ENCODE measurements at regions not wholly inside any gene's neighbourhood (a gene's known extent, or its start where the extent isn't known, plus 50 kb on each side); places are given as distances from the start of the nearest gene placed in this dataset.
"Not testable (repeated sequence)": the region's sequence is repeated elsewhere in the genome, so short reads cannot be mapped to it uniquely, and the experiment has no call there.

DNA sequence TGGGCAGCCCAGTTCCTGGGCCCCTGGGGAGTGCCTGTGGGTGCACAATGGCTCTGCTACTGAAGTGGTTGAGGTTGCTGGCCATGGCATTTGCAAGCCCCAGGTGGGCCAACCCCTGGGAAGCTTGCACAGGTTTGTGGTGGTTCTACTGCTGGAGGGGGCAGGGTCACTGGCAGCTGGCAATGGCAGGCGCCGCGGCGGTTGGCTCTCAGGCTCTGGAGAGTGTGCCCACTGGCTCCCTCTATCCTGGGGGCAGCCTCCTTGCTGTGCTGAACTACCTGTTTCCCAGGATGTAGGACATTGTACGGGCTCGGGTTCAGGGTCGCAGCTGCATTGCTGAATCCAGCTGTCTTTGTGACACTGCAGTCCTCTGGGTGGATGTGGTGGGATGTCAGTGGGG is 180.2 kb upstream of the HES1 start:
- peaks cover 22% of the 10 kb centered on the region for H3K9me3 ChIP-seq
- H3K27ac ChIP-seq = no peak overlapping the region
- no peaks in the 10 kb centered on the region for H3K27me3 ChIP-seq
- no peak overlapping the region for H3K4me3 ChIP-seq
- no peaks in the 10 kb centered on the region for H4K20me1 ChIP-seq
- TF ChIP-seq Cebpa-rat (IDR thresholded peaks at IDR 0.05) = no peak
- H3K36me3 ChIP-seq = no peaks in the 10 kb centered on the region
- H3K4me1 ChIP-seq = no peaks in the 10 kb centered on the region
- no peak overlapping the region for H3K4me2 ChIP-seq
- H3K9ac ChIP-seq = no peak overlapping the region

DNA sequence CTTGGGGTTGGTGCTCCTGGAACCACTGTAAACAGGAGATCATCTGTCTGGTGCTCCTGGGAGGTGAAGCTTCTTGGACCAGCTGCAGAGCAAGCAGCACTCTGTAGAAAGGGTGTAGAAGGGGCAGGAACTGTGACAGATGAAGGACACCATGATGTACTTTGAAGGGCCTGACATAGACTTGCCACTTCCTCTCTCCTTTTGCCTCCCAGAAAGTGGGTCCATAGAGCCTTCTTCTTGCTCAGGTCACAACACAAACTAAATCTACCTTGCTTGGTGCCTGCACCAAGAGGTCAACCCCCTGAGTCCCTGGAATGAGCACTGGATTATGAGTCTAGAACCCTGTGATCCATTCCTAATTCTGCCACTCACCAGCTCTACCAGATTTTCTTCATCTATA is 176.1 kb upstream of the HES1 start:
- no peak overlapping the region for H3K27ac ChIP-seq
- H3K9me3 ChIP-seq = peaks cover 18% of the 10 kb centered on the region
- no peak overlapping the region for H3K4me2 ChIP-seq
- H3K9ac ChIP-seq = no peak overlapping the region
- no peak for TF ChIP-seq Cebpa-rat (IDR thresholded peaks at IDR 0.05)
- H4K20me1 ChIP-seq = no peaks in the 10 kb centered on the region
- H3K27me3 ChIP-seq = no peaks in the 10 kb centered on the region
- no peak overlapping the region for H3K4me3 ChIP-seq
- H3K4me1 ChIP-seq = no peaks in the 10 kb centered on the region
- H3K36me3 ChIP-seq = no peaks in the 10 kb centered on the region

DNA sequence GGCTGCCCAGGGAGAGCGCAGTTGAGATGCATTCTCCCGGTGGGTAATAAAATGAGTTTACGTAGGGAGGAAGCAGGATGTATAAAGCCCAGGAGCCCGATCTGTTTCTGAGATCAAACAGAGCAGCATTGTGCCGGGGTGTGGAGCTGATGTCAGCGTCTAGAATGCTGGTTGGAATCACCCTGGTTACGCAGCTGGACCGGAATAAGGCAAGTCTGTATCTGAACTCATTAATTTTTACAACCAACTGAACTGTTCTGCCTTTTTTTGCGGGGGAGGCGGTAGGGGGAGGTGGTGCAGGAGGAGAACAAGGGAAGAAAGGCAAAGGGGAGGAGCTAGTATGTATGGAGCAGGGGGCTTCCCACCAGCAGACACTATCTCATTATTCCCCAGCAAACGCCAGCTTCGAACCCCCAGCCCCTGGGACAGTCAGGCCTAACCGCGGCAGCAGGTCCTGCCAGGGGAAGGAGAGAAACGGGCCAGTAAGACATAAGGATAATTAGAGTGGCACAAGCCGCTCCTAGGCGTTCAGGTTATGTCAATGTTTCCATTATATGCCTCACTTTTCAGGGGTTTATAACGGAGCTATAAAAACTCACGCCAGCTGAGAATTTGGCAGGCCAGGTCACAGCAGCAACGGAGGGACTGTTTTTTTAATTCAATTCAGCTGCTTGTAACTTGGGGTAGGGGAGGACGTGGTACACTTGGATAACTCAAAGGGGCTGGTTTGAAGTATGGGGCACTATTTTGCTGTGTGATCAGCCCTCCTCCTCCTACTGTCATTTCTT is 175.3 kb upstream of the HES1 start:
- Histone ChIP-seq H4K20me1 (no peaks in the 10 kb centered on the region), H3K4me1 (no peaks in the 10 kb centered on the region), H3K9me3 (peaks cover 11% of the 10 kb centered on the region), H3K27ac (no peak overlapping the region), H3K4me3 (no peak overlapping the region), H3K36me3 (no peaks in the 10 kb centered on the region), H3K4me2 (no peak overlapping the region), H3K27me3 (no peaks in the 10 kb centered on the region), H3K9ac (no peak overlapping the region)
- TF ChIP-seq Cebpa-rat (IDR thresholded peaks at IDR 0.05) = no peak

DNA sequence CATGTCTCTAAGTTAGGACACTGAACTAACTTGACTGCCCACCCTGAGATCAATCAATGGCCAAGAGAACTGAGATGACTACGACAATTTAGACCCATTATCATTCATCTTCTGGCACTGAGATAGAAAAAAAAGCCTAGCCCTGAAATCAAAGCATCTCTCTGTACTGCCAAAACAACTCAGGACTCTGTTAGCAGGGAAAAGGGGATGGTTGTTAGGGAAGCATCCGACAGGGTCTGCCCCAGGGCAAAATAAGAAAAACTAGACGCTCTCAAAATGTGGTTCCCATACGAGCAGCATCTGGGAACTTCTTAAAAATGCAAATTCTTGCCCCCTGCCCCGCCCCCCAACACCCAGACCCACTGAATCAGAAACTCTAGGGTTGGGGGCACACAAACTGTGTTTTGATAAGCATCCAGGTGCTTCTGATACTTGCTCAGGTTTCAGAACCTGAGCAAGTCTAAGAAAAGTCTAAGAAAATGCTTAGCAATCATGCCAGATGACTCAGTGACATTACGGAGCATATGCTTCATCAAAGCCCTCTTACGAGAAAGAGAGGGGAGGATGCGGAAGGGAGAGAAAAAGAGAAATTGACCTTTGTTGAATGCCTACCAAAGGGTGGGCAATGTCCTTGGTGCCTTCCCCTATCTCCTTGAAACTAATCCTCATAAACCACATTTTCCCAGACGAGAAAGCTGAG is 172.8 kb upstream of the HES1 start:
- no peak overlapping the region for H3K4me2 ChIP-seq
- H3K9ac ChIP-seq = no peak overlapping the region
- H3K36me3 ChIP-seq = no peaks in the 10 kb centered on the region
- H3K27me3 ChIP-seq = no peaks in the 10 kb centered on the region
- no peaks in the 10 kb centered on the region for H4K20me1 ChIP-seq
- no peak overlapping the region for H3K27ac ChIP-seq
- TF ChIP-seq Cebpa-rat (IDR thresholded peaks at IDR 0.05) = no peak
- H3K9me3 ChIP-seq = no peaks in the 10 kb centered on the region
- no peaks in the 10 kb centered on the region for H3K4me1 ChIP-seq
- no peak overlapping the region for H3K4me3 ChIP-seq

DNA sequence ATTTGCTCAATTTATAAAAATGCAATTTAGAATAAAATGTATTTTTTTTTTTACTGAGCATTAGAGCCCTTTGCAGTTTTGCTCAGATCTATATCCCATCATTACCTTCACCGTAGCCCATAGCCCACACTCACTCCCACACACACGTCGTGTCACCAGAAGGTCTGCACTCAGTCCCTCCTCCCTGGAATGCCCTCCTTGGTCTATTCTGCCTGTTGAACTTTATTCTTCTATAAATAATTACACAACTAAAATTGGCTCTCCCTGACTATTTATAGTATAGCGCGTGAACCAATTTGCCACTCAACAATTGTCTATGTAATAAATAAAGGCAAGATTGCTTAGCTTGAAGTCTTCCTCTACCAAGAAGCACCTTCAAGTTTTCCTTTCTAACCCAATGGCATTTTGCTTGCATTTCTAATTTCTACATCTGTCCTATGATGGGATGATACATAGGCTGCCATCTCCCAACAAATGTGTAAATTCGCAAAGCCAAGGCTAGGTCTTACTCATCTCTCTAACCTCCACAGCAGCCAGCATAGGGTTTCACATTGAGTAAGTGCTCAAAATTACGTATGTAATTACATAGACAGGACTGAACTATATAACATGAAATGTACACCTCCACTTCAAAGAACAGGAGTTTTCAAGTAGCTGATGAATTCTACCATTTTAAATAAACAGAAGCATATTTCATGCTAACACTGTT is 172.0 kb upstream of the HES1 start:
- no peak overlapping the region for H3K27ac ChIP-seq
- H3K4me1 ChIP-seq = no peaks in the 10 kb centered on the region
- H3K9me3 ChIP-seq = no peaks in the 10 kb centered on the region
- no peak overlapping the region for H3K9ac ChIP-seq
- no peaks in the 10 kb centered on the region for H4K20me1 ChIP-seq
- TF ChIP-seq Cebpa-rat (IDR thresholded peaks at IDR 0.05) = no peak
- no peak overlapping the region for H3K4me2 ChIP-seq
- no peaks in the 10 kb centered on the region for H3K27me3 ChIP-seq
- H3K36me3 ChIP-seq = no peaks in the 10 kb centered on the region
- H3K4me3 ChIP-seq = no peak overlapping the region

DNA sequence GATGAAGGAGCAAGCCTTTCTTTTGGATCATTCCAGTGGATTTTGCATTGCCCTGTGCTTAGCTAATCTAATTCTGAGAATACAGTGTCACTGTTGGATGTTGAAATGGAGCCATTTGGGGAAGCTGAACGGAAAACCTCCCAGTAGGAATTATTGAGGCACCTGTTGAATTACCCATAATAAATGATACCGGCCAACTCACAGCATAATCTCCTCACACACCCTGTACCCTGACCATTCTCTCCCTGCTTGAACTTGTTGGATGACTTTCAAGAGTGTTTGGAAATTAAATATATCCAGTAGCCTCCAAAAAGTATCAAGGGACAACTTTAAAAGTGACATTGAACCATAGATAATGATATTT is 171.4 kb upstream of the HES1 start:
- H3K36me3 ChIP-seq = no peaks in the 10 kb centered on the region
- no peak overlapping the region for H3K27ac ChIP-seq
- no peak overlapping the region for H3K4me2 ChIP-seq
- no peak for TF ChIP-seq Cebpa-rat (IDR thresholded peaks at IDR 0.05)
- no peaks in the 10 kb centered on the region for H3K27me3 ChIP-seq
- H3K9me3 ChIP-seq = no peaks in the 10 kb centered on the region
- no peak overlapping the region for H3K4me3 ChIP-seq
- H4K20me1 ChIP-seq = no peaks in the 10 kb centered on the region
- no peaks in the 10 kb centered on the region for H3K4me1 ChIP-seq
- no peak overlapping the region for H3K9ac ChIP-seq

DNA sequence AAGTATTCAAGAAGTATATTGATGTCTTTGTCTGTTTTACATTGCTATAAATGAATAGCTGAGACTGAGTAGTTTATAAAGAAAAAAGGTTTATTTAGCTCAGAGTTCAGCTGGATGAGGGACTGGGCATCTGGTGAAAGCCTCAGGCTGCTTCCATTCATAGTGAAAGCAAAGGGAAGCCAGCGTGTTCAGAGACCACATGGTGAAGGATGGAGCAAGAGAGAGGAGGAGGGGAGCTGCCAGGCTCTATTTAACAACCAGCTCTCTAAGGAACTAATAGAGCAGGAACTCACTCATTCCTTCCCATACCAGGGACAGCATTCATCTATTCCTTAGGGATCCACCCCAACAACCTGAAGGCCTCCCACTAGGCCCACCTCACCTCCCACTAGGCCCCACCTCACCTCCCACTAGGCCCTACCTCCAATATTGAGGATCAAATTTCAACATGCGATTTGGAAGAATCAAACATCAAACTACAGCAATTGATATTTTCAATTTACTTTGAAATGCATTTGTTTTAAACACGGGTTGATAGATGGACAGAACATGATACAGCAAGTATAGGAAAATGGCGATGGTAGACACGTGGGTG is 167.5 kb upstream of the HES1 start:
- no peak for TF ChIP-seq Cebpa-rat (IDR thresholded peaks at IDR 0.05)
- no peak overlapping the region for H3K27ac ChIP-seq
- no peaks in the 10 kb centered on the region for H3K36me3 ChIP-seq
- H3K9me3 ChIP-seq = no peaks in the 10 kb centered on the region
- no peak overlapping the region for H3K4me2 ChIP-seq
- no peaks in the 10 kb centered on the region for H4K20me1 ChIP-seq
- H3K4me1 ChIP-seq = peaks cover 14% of the 10 kb centered on the region
- H3K9ac ChIP-seq = no peak overlapping the region
- H3K4me3 ChIP-seq = no peak overlapping the region
- H3K27me3 ChIP-seq = no peaks in the 10 kb centered on the region; the same call in 1 of the 2 replicates

DNA sequence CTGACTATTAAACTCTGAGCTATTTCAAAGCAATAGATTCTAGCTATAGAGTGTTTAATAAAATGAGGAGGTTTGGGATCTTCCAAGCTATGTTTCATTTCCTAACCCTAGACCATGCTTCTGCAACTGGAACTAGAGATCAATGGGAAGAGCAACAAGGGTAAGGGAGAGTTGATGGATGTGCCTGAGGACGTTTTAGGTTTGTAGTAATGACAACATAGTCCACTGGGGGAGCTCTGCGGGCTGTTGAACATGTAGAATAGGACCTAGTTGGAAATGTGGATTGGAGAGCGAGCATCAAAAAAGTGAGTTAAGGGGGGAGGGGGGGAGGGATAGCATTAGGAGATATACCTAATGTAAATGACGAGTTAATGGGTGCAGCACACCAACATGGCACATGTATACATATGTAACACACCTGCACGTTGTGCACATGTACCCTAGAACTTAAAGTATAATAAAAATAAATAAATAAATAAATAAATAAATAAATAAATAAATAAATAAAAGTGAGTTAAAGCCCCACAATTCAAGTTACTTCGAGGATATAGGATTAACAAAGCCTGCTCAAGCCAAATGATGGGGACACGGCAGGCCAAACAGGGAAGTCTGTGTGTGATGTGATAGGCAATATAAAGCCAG is 165.7 kb upstream of the HES1 start:
- peak overlapping the region; percentile 65 for H3K4me2 ChIP-seq
- H3K9me3 ChIP-seq, H4K20me1 ChIP-seq, H3K36me3 ChIP-seq, H3K9ac ChIP-seq, H3K27ac ChIP-seq, H3K27me3 ChIP-seq, H3K4me3 ChIP-seq: not testable (repeated sequence)
- peaks cover 14% of the 10 kb centered on the region for H3K4me1 ChIP-seq

DNA sequence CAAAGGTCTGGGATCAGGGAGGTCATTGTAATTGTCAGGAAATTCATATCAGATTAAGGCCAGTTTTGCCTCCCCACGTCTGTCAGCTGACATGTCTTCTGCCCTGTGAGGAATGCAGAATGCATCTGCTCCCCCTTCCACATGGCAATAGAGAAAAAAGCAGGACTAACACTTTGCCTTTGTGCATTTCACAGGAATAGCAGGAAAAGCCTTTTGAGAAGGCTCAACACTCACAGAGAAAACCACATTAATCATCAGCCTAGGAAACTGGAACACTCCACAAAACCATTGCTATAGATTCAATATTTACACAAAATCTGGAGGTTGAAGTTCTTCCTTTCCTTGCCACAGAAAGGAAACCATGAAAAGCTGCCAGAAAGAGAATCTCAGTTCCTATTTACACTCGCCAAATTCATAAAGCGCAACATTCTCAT is 165.2 kb upstream of the HES1 start:
- Histone ChIP-seq H3K27me3 (no peaks in the 10 kb centered on the region; the same call in 1 of the 2 replicates), H3K4me1 (peaks cover 14% of the 10 kb centered on the region), H3K27ac (no peak overlapping the region), H3K36me3 (no peaks in the 10 kb centered on the region), H3K4me3 (no peak overlapping the region), H3K4me2 (peak overlapping the region; percentile 65), H4K20me1 (no peaks in the 10 kb centered on the region), H3K9me3 (no peaks in the 10 kb centered on the region), H3K9ac (no peak overlapping the region; the same call in 1 of the 2 replicates)
- TF ChIP-seq Cebpa-rat (IDR thresholded peaks at IDR 0.05) = no peak

Data from BLaER1 (cell line).